Kidney capillary endothelial cell (primary cell): ENCODE measurements at regions not wholly inside any gene's neighbourhood (a gene's known extent, or its start where the extent isn't known, plus 50 kb on each side); places are given as distances from the start of the nearest gene placed in this dataset.
"Not testable (repeated sequence)": the region's sequence is repeated elsewhere in the genome, so short reads cannot be mapped to it uniquely, and the experiment has no call there.

Experiments used
- DNase-seq: peaks from one replicate; pipeline ENCODE4 v3.0.0-alpha.2; 2018; ENCODE audit warnings: low spot score

- DNase-seq = no peak
Observed at GRCh38 chr4:12943069-12943468, 541.1 kb downstream of the RAB28 start.

- DNase-seq = no peak
Observed at GRCh38 chr4:12933760-12934221, 550.3 kb downstream of the RAB28 start.

GRCh38 chr4:12932203-12932788 is 551.8 kb downstream of the RAB28 start:
- DNase-seq = no peak

GRCh38 chr4:12929784-12930183 is 554.4 kb downstream of the RAB28 start:
- no peak for DNase-seq

GRCh38 chr4:12928751-12929150 is 555.4 kb downstream of the RAB28 start:
- DNase-seq = no peak

GRCh38 chr4:12926189-12927066 is 557.7 kb downstream of the RAB28 start:
- no peak for DNase-seq

GRCh38 chr4:12924728-12925320 is 559.3 kb downstream of the RAB28 start:
- DNase-seq = no peak

GRCh38 chr4:12924253-12924652 is 559.9 kb downstream of the RAB28 start:
- no peak for DNase-seq

- DNase-seq = no peak
Observed at GRCh38 chr4:12912896-12913418, 571.2 kb downstream of the RAB28 start.

GRCh38 chr4:12911750-12912358 is 572.3 kb downstream of the RAB28 start:
- no peak for DNase-seq

- not testable (repeated sequence) for DNase-seq
Observed at GRCh38 chr4:12903640-12904039, 580.5 kb downstream of the RAB28 start.

- DNase-seq = no peak
Observed at GRCh38 chr4:12902735-12903134, 581.4 kb downstream of the RAB28 start.

GRCh38 chr4:12897954-12898353 is 586.2 kb downstream of the RAB28 start:
- DNase-seq = no peak

GRCh38 chr4:12894062-12894461 is 590.1 kb downstream of the RAB28 start:
- no peak for DNase-seq

- peak; percentile 9 for DNase-seq
Observed at GRCh38 chr4:12889054-12889453, 595.1 kb downstream of the RAB28 start.

GRCh38 chr4:12884846-12885796 is 599.0 kb downstream of the RAB28 start:
- no peak for DNase-seq

- DNase-seq = no peak
Observed at GRCh38 chr4:12881945-12882584, 602.1 kb downstream of the RAB28 start.

- DNase-seq = no peak
Observed at GRCh38 chr4:12880844-12881243, 603.3 kb downstream of the RAB28 start.

- no peak for DNase-seq
Observed at GRCh38 chr4:12879496-12879895, 604.6 kb downstream of the RAB28 start.

- DNase-seq = no peak
Observed at GRCh38 chr4:12875640-12876243, 608.4 kb downstream of the RAB28 start.
